ENCODE measurements at regions not wholly inside any gene's neighbourhood (a gene's known extent, or its start where the extent isn't known, plus 50 kb on each side); places are given as distances from the start of the nearest gene placed in this dataset.

GRCh38 chr3:76049776-76050175 is 264.4 kb upstream of the ZNF717 start:
- DNase-seq = no peak
- H3K4me3 ChIP-seq = no peak overlapping the region
- TF ChIP-seq CTCF (IDR thresholded peaks at IDR 0.05) = no peak
- H3K27me3 ChIP-seq = no peaks in the 10 kb centered on the region
- H3K4me1 ChIP-seq = no peaks in the 10 kb centered on the region
- no peak overlapping the region for H3K9ac ChIP-seq (ENCODE audit: low read depth in 2 of 2, low read length in 2 of 2)
- no peak overlapping the region for H3K27ac ChIP-seq
- intact Hi-C loops (cut with DNase I) = no loop called here
- H3K9me3 ChIP-seq = no peaks in the 10 kb centered on the region
- no peaks in the 10 kb centered on the region for H3K36me3 ChIP-seq

GRCh38 chr3:76051145-76051544 is 265.8 kb upstream of the ZNF717 start:
- no peak for TF ChIP-seq CTCF (IDR thresholded peaks at IDR 0.05)
- Histone ChIP-seq H3K36me3 (no peaks in the 10 kb centered on the region), H3K4me1 (no peaks in the 10 kb centered on the region), H3K9ac (ENCODE audit: low read depth in 2 of 2, low read length in 2 of 2) (no peak overlapping the region), H3K4me3 (no peak overlapping the region), H3K9me3 (no peaks in the 10 kb centered on the region), H3K27me3 (no peaks in the 10 kb centered on the region), H3K27ac (no peak overlapping the region)
- no peak for DNase-seq
- intact Hi-C loops (cut with DNase I) = no loop called here

GRCh38 chr3:76054404-76054803 is 269.1 kb upstream of the ZNF717 start:
- H3K36me3 ChIP-seq = no peaks in the 10 kb centered on the region
- intact Hi-C loops (cut with DNase I) = no loop called here

GRCh38 chr3:76061654-76062053 is 276.3 kb upstream of the ZNF717 start:
- Histone ChIP-seq H3K4me1 (no peaks in the 10 kb centered on the region), H3K9ac (ENCODE audit: low read depth in 2 of 2, low read length in 2 of 2) (no peak overlapping the region), H3K27me3 (no peaks in the 10 kb centered on the region), H3K4me3 (no peak overlapping the region), H3K36me3 (no peaks in the 10 kb centered on the region), H3K27ac (no peak overlapping the region), H3K9me3 (no peaks in the 10 kb centered on the region)
- intact Hi-C loops (cut with DNase I) = no loop called here
- no peak for TF ChIP-seq CTCF (IDR thresholded peaks at IDR 0.05)
- no peak for DNase-seq

More at GRCh38 chr3:76054404-76054803, 269.1 kb upstream of the ZNF717 start:
- no peak overlapping the region for H3K4me3 ChIP-seq
- no peaks in the 10 kb centered on the region for H3K27me3 ChIP-seq
- no peaks in the 10 kb centered on the region for H3K4me1 ChIP-seq
- H3K9ac ChIP-seq (ENCODE audit: low read depth in 2 of 2, low read length in 2 of 2) = no peak overlapping the region
- no peak overlapping the region for H3K27ac ChIP-seq
- no peaks in the 10 kb centered on the region for H3K9me3 ChIP-seq
- no peak for DNase-seq
- no peak for TF ChIP-seq CTCF (IDR thresholded peaks at IDR 0.05)

- TF ChIP-seq CTCF (IDR thresholded peaks at IDR 0.05) = no peak
- H3K9ac ChIP-seq (ENCODE audit: low read depth in 2 of 2, low read length in 2 of 2) = no peak overlapping the region
- no peaks in the 10 kb centered on the region for H3K36me3 ChIP-seq
- H3K4me1 ChIP-seq = no peaks in the 10 kb centered on the region
- H3K4me3 ChIP-seq = no peak overlapping the region
- no peak for DNase-seq
- intact Hi-C loops (cut with DNase I) = no loop called here
- no peaks in the 10 kb centered on the region for H3K27me3 ChIP-seq
- no peaks in the 10 kb centered on the region for H3K9me3 ChIP-seq
- no peak overlapping the region for H3K27ac ChIP-seq
Observed at GRCh38 chr3:76063019-76063418, 277.7 kb upstream of the ZNF717 start.

- DNase-seq = no peak
- no peak overlapping the region for H3K9ac ChIP-seq (ENCODE audit: low read depth in 2 of 2, low read length in 2 of 2)
- H3K4me1 ChIP-seq = no peaks in the 10 kb centered on the region
- no peak overlapping the region for H3K27ac ChIP-seq
- no peaks in the 10 kb centered on the region for H3K27me3 ChIP-seq
- intact Hi-C loops (cut with DNase I) = no loop called here
- TF ChIP-seq CTCF (IDR thresholded peaks at IDR 0.05) = no peak
- no peak overlapping the region for H3K4me3 ChIP-seq
- no peaks in the 10 kb centered on the region for H3K36me3 ChIP-seq
- H3K9me3 ChIP-seq = no peaks in the 10 kb centered on the region
Observed at GRCh38 chr3:76063811-76064210, 278.5 kb upstream of the ZNF717 start.

Measured in colonic mucosa (tissue), 4 donors.